Smooth muscle cell (in vitro differentiated cells): ENCODE measurements at regions not wholly inside any gene's neighbourhood (a gene's known extent, or its start where the extent isn't known, plus 50 kb on each side); places are given as distances from the start of the nearest gene placed in this dataset.

Experiments
- DNase-seq: peaks from one replicate; lab custom pipeline; 2025; ENCODE audit not compliant: unreplicated experiment; lab: John Stamatoyannopoulos, UW
- H2AFZ ChIP-seq: fragments of 200-600 bp; sonication (generic); 2 replicates; pipeline ENCODE4 v1.6.0; 2016; ENCODE audit warnings: antibody characterized with exemption, low read depth, mild to moderate bottlenecking
- H3F3A ChIP-seq: fragments of 200-600 bp; sonication (generic); 2 replicates; pipeline ENCODE4 v1.6.0; 2017; ENCODE audit warnings: antibody characterized with exemption, low read depth
- H3K27ac ChIP-seq: fragments of 200-600 bp; sonication (generic); 2 replicates; pipeline ENCODE4 v1.5.1; 2016; ENCODE audit warnings: low read depth, mild to moderate bottlenecking
- H3K27me3 ChIP-seq: fragments of 200-600 bp; sonication (generic); 2 replicates; pipeline ENCODE4 v1.6.1; 2016; ENCODE audit warnings: low read depth, mild to moderate bottlenecking
- H3K36me3 ChIP-seq: fragments of 200-600 bp; sonication (generic); 2 replicates; pipeline ENCODE4 v1.5.1; 2016; ENCODE audit warnings: low read depth
- H3K4me1 ChIP-seq: fragments of 200-600 bp; sonication (generic); 2 replicates; pipeline ENCODE4 v1.5.1; 2016; ENCODE audit warnings: low read depth
- H3K4me2 ChIP-seq: fragments of 200-600 bp; sonication (generic); 2 replicates; pipeline ENCODE4 v1.6.0; 2016; ENCODE audit warnings: mild to moderate bottlenecking
- H3K4me3 ChIP-seq: fragments of 200-600 bp; sonication (generic); 2 replicates; pipeline ENCODE4 v1.5.1; 2016; ENCODE audit warnings: mild to moderate bottlenecking
- H3K79me2 ChIP-seq: fragments of 200-600 bp; sonication (generic); 2 replicates; pipeline ENCODE4 v1.6.0; 2016; ENCODE audit warnings: low read depth, mild to moderate bottlenecking
- H3K9ac ChIP-seq: fragments of 200-600 bp; sonication (generic); 2 replicates; pipeline ENCODE4 v1.6.0; 2016; ENCODE audit warnings: low read depth
- H3K9me3 ChIP-seq: fragments of 200-600 bp; sonication (generic); replicated peaks from 2 replicates; pipeline ENCODE4 v1.5.1; 2016; ENCODE audit warnings: low read depth
- H4K20me1 ChIP-seq: fragments of 200-600 bp; sonication (generic); 2 replicates; pipeline ENCODE4 v1.6.0; 2016; ENCODE audit warnings: low read depth
- WGBS: methylation state at CpG from one replicate; pipeline ENCODE4 v1.1.7; 2016; ENCODE audit warnings: low lambda C conversion rate; 5-methylcytosine and 5-hydroxymethylcytosine counted together
- TF ChIP-seq, protein P1 (sequence below): fragments of 200-600 bp; sonication (generic); IDR thresholded peaks from 2 replicates; pipeline ENCODE4 v1.5.1; 2017; ENCODE audit warnings: borderline replicate concordance, mild to moderate bottlenecking, antibody characterized with exemption; ENCODE audit not compliant: insufficient read depth, poor library complexity, severe bottlenecking

DNA sequence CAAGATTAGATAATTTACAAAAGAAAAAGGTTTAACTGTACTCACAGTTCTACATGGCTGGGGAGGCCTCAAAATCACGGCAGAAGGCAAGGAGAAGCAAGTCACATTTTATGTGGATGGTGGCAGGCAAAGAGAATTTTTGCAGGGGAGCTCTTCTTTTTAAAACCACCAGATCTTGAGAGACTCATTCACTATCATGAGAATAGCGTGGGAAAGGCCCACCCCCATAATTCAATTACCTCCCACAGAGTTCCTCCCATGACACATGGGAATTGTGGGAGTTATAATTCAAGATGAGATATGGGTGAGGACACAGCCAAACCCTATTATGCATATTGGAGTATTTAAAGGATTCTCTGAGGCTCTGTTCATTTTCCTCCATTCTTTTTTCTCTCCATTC lies 138.7 kb upstream of the CADM2 start:
- no peak overlapping the region for H3K4me3 ChIP-seq
- no peaks in the 10 kb centered on the region for H3K36me3 ChIP-seq
- DNase-seq, result no peak
- TF ChIP-seq, protein P1, sequence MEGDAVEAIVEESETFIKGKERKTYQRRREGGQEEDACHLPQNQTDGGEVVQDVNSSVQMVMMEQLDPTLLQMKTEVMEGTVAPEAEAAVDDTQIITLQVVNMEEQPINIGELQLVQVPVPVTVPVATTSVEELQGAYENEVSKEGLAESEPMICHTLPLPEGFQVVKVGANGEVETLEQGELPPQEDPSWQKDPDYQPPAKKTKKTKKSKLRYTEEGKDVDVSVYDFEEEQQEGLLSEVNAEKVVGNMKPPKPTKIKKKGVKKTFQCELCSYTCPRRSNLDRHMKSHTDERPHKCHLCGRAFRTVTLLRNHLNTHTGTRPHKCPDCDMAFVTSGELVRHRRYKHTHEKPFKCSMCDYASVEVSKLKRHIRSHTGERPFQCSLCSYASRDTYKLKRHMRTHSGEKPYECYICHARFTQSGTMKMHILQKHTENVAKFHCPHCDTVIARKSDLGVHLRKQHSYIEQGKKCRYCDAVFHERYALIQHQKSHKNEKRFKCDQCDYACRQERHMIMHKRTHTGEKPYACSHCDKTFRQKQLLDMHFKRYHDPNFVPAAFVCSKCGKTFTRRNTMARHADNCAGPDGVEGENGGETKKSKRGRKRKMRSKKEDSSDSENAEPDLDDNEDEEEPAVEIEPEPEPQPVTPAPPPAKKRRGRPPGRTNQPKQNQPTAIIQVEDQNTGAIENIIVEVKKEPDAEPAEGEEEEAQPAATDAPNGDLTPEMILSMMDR, result no peak
- H2AFZ ChIP-seq, result no peak overlapping the region
- H3F3A ChIP-seq, result no peaks in the 10 kb centered on the region
- no peaks in the 10 kb centered on the region for H3K27me3 ChIP-seq
- no peaks in the 10 kb centered on the region for H4K20me1 ChIP-seq
- no peaks in the 10 kb centered on the region for H3K79me2 ChIP-seq
- no peak overlapping the region for H3K27ac ChIP-seq
- no peaks in the 10 kb centered on the region for H3K9me3 ChIP-seq
- no peak overlapping the region for H3K4me2 ChIP-seq
- 71% methylated on average over 2 of the region's 2 CpGs for WGBS
- H3K4me1 ChIP-seq, result no peaks in the 10 kb centered on the region
- H3K9ac ChIP-seq, result no peak overlapping the region

DNA sequence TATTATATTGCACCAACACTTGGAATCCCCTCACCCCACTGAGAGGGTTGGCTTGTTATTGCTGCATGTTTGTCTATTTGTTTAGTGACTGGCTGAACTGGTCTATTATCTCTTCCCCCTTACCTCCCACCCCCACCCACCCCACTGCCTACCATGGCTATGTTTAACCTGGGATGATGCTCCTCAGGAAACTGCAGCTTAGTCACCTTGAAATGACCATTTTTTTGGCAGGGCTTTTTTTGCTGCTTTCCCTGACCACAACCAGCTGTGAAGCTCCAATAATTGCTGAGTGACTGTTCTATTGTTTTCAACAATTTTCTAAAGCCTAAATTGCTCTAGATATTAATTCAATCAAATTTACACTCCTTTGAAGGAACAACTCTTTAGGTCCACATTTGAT lies 137.9 kb upstream of the CADM2 start:
- H3K79me2 ChIP-seq, result no peaks in the 10 kb centered on the region
- no peaks in the 10 kb centered on the region for H3F3A ChIP-seq

DNA sequence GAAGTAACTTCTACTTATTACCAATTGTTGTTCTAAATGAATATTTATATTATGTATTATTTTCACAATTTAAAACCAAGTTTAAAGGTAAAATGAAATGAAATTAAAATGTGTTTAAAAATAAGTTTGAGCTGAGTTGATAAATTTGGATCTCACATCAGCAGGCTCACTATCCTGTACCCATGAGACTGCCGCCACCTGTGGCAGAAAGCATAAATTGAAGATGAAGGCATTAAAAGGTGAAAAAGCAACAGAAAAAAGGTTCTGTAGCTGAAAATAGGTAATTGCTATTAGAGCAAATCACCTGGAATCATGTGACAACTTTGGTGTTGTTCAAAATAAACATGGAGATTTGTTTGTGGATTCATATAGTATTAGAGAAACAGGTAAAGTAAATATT lies 133.0 kb upstream of the CADM2 start:
- Histone ChIP-seq H3F3A (no peaks in the 10 kb centered on the region), H3K27ac (no peak overlapping the region), H3K9me3 (no peaks in the 10 kb centered on the region), H2AFZ (no peak overlapping the region), H3K4me2 (no peak overlapping the region), H3K4me3 (no peak overlapping the region), H3K4me1 (no peaks in the 10 kb centered on the region), H3K79me2 (no peaks in the 10 kb centered on the region), H4K20me1 (no peaks in the 10 kb centered on the region), H3K36me3 (no peaks in the 10 kb centered on the region), H3K27me3 (no peaks in the 10 kb centered on the region), H3K9ac (no peak overlapping the region)
- WGBS, result 79% methylated on average over 1 of the region's 1 CpG
- DNase-seq, result no peak
- TF ChIP-seq, protein P1, result no peak

More for the DNA sequence above, 137.9 kb upstream of the CADM2 start:
- Histone ChIP-seq H3K27me3 (no peaks in the 10 kb centered on the region), H4K20me1 (no peaks in the 10 kb centered on the region), H3K36me3 (no peaks in the 10 kb centered on the region), H3K4me1 (no peaks in the 10 kb centered on the region), H3K4me3 (no peak overlapping the region), H3K4me2 (no peak overlapping the region), H3K9ac (no peak overlapping the region), H2AFZ (no peak overlapping the region), H3K9me3 (no peaks in the 10 kb centered on the region), H3K27ac (no peak overlapping the region)
- TF ChIP-seq, protein P1, result no peak
- DNase-seq, result no peak

GRCh38 chr3:84830476-84830875 lies 128.3 kb upstream of the CADM2 start:
- H2AFZ ChIP-seq, result no peak overlapping the region
- WGBS, result 86% methylated on average over 2 of the region's 2 CpGs
- DNase-seq, result no peak
- no peaks in the 10 kb centered on the region for H3K36me3 ChIP-seq
- H3K4me2 ChIP-seq, result no peak overlapping the region
- no peaks in the 10 kb centered on the region for H3K4me1 ChIP-seq
- H3F3A ChIP-seq, result no peaks in the 10 kb centered on the region
- TF ChIP-seq, protein P1, result no peak
- H3K9ac ChIP-seq, result no peak overlapping the region
- H4K20me1 ChIP-seq, result no peaks in the 10 kb centered on the region
- no peaks in the 10 kb centered on the region for H3K79me2 ChIP-seq
- no peak overlapping the region for H3K27ac ChIP-seq
- no peaks in the 10 kb centered on the region for H3K9me3 ChIP-seq
- H3K4me3 ChIP-seq, result no peak overlapping the region
- no peaks in the 10 kb centered on the region for H3K27me3 ChIP-seq
